K562 (cell line): ENCODE measurements at regions not wholly inside any gene's neighbourhood (a gene's known extent, or its start where the extent isn't known, plus 50 kb on each side); places are given as distances from the start of the nearest gene placed in this dataset.

Source experiments
- ATAC-seq: fragments of 200-7000 bp; cut with Tn5 transposase; 3 replicates; pipeline ENCODE4 v1.9.1; 2020; ENCODE audit warnings: moderate library complexity
- BruUV-seq: library from RNA; stranded (reverse); fragments of 400-500 nt; replicated peaks from 2 replicates; lab custom pipeline; 2021; lab: Mats Ljungman, UMichigan
- CTCF ChIA-PET: fragments of 300-600 bp; formaldehyde crosslinking; extraction: SDS; loops from one replicate; lab custom pipeline; 2021; ENCODE audit warnings: low intra/inter-chr PET ratio; lab: Yijun Ruan, JAX
- POLR2A ChIA-PET: fragments of 300-600, 350-650 bp; sonication (Branson Sonifier 250); formaldehyde crosslinking; extraction: SDS; loops from one replicate; lab custom pipeline; 2021; ENCODE audit warnings: antibody characterized with exemption, inconsistent platforms; lab: Yijun Ruan, JAX
- DNase-seq, 4 experiments: peaks; one replicate each; pipeline versions ENCODE4 v3.0.0 to v3.0.0-alpha.2; 2011 to 2018; ENCODE audit warnings: low spot score in 3 of 4, mixed read lengths in 3 of 4; ENCODE audit errors: extremely low read depth in 1 of 4
- FAIRE-seq: peaks from 2 replicates; lab custom pipeline; 2011; peaks lifted over from hg19 to GRCh38; lab: Jason Lieb, UNC
- H2AFZ ChIP-seq: 2 replicates; pipeline ENCODE4 v1.6.0; 2011; ENCODE audit warnings: low read depth, low read length, control low read depth, inconsistent platforms
- H3K27ac ChIP-seq: fragments of 200-600 bp; 3 replicates; pipeline ENCODE4 v1.8.0; 2011; ENCODE audit warnings: low read depth, mild to moderate bottlenecking, control low read depth, inconsistent platforms, low read length, moderate library complexity, mixed read lengths; ENCODE audit errors: extremely low read depth
- H3K27me3 ChIP-seq, 2 experiments: fragments of 300-600 bp in 1 of 2; 2 replicates in 1 of 2; 3 replicates in 1 of 2; pipeline versions ENCODE4 v1.6.0 to v1.8.0; 2011; ENCODE audit warnings: inconsistent platforms in 2 of 2, low read length in 2 of 2, mild to moderate bottlenecking in 1 of 2, mixed read lengths in 1 of 2, moderate library complexity in 1 of 2; ENCODE audit not compliant: control insufficient read depth in 2 of 2, insufficient read depth in 2 of 2
- H3K36me3 ChIP-seq: fragments of 300-600 bp; 3 replicates; pipeline ENCODE4 v1.8.0; 2011; ENCODE audit warnings: mild to moderate bottlenecking, low read length, inconsistent platforms; ENCODE audit not compliant: control insufficient read depth, insufficient read depth
- H3K4me1 ChIP-seq, 2 experiments: fragments of 200-600 bp in 1 of 2; replicated peaks in 1 of 2; 2 replicates in 1 of 2; 3 replicates in 1 of 2; pipeline versions ENCODE4 v1.5.1 to v1.8.0; 2011; ENCODE audit warnings: inconsistent platforms in 2 of 2, low read length in 2 of 2, mild to moderate bottlenecking in 1 of 2, mixed read lengths in 1 of 2, moderate library complexity in 1 of 2; ENCODE audit not compliant: control insufficient read depth in 2 of 2, insufficient read depth in 2 of 2
- H3K4me2 ChIP-seq: 2 replicates; pipeline ENCODE4 v1.6.1; 2011; ENCODE audit warnings: low read length, control low read depth, inconsistent platforms, mixed read lengths; ENCODE audit not compliant: insufficient read depth
- H3K4me3 ChIP-seq: fragments of 200-600 bp; sonication (generic), shearing (Covaris generic); 2 replicates; pipeline ENCODE4 v1.5.1; 2016; ENCODE audit warnings: control low read depth, inconsistent platforms
- H3K79me2 ChIP-seq: fragments of 200-600 bp; 3 replicates; pipeline ENCODE4 v1.8.0; 2011; ENCODE audit warnings: low read length, inconsistent platforms; ENCODE audit not compliant: control insufficient read depth, insufficient read depth
- H3K9ac ChIP-seq, 2 experiments: 2 replicates each; pipeline versions ENCODE4 v1.6.0 to v1.6.1; 2011; ENCODE audit warnings: low read depth in 2 of 2, low read length in 2 of 2, control low read depth in 1 of 2, inconsistent platforms in 1 of 2, mild to moderate bottlenecking in 1 of 2, mixed read lengths in 1 of 2; ENCODE audit not compliant: insufficient read depth in 1 of 2
- H3K9me1 ChIP-seq: one replicate; pipeline ENCODE4 v1.6.0; 2011; ENCODE audit warnings: inconsistent platforms, mild to moderate bottlenecking, low read length, moderate library complexity; ENCODE audit not compliant: control insufficient read depth, insufficient read depth
- H3K9me3 ChIP-seq: replicated peaks from 2 replicates; pipeline ENCODE4 v1.5.1; 2011; ENCODE audit warnings: low read depth, low read length, inconsistent platforms; ENCODE audit not compliant: control insufficient read depth, insufficient read depth
- H4K20me1 ChIP-seq: replicated peaks from 2 replicates; pipeline ENCODE4 v1.6.1; 2011; ENCODE audit warnings: low read length, inconsistent platforms, mixed read lengths; ENCODE audit not compliant: control insufficient read depth, insufficient read depth
- EZH2 ChIP-seq: IDR thresholded peaks from 2 replicates; pipeline ENCODE4 v1.6.1; 2012; ENCODE audit warnings: low read depth, mild to moderate bottlenecking, inconsistent platforms, low read length, borderline replicate concordance
- MLX ChIP-seq, 2 experiments: fragments of 450-650 bp in 1 of 2; sonication (generic) in 1 of 2; formaldehyde crosslinking; conservative IDR thresholded peaks; 2 replicates each; pipeline versions ENCODE4 v1.4.0 to v1.8.1; 2020 to 2022; ENCODE audit warnings: mild to moderate bottlenecking in 1 of 2, missing genetic modification reagents in 1 of 2
- RERE ChIP-seq: sonication (generic); formaldehyde crosslinking; IDR thresholded peaks from 2 replicates; pipeline ENCODE4 v1.8.0; 2023; ENCODE audit warnings: missing genetic modification reagents, mild to moderate bottlenecking, borderline replicate concordance
- TCF7 ChIP-seq: sonication (generic); IDR thresholded peaks from 2 replicates; pipeline ENCODE4 v1.6.1; 2016; ENCODE audit warnings: antibody characterized with exemption, borderline replicate concordance
- ZBTB26 ChIP-seq: fragments of 450-650 bp; formaldehyde crosslinking; IDR thresholded peaks from 2 replicates; pipeline ENCODE4 v1.4.0; 2022; ENCODE audit warnings: missing genetic modification characterization
- in situ Hi-C: fragments of 300-500 bp; cut with MboI; formaldehyde crosslinking; loops from 4 replicates; pipeline ENCODE4 v1.15.0; 2018; ENCODE audit warnings: inconsistent platforms, mixed read lengths
- intact Hi-C: fragments of 100-400 bp; cut with micrococcal nuclease; formaldehyde crosslinking; loops from 2 replicates; pipeline ENCODE4 v1.14.2; 2022

- in situ Hi-C loops, result no loop called here
- Histone ChIP-seq H4K20me1 (no peaks in the 10 kb centered on the region), H3K4me2 (no peak overlapping the region), H3K79me2 (no peaks in the 10 kb centered on the region), H3K4me3 (no peak overlapping the region), H3K27ac (no peak overlapping the region)
- intact Hi-C loops, result no loop called here
- CTCF ChIA-PET, result no interaction called here
- ATAC-seq, result no peak
- no peak for TF ChIP-seq TCF7
- no peak for TF ChIP-seq MLX (CRISPR knock-in tag; conservative IDR thresholded peaks at IDR 0.05)
- no peak for TF ChIP-seq EZH2
- no peak for TF ChIP-seq RERE (CRISPR knock-in tag)
- no peak for TF ChIP-seq ZBTB26 (CRISPR knock-in tag)
- TF ChIP-seq, all 486 proteins: peak for 0
- Histone ChIP-seq H3K9ac (no peak overlapping the region), H3K36me3 (no peaks in the 10 kb centered on the region), H3K27me3 (no peaks in the 10 kb centered on the region), H2AFZ (no peak overlapping the region), H3K4me1 (no peaks in the 10 kb centered on the region), H3K9me1 (no peaks in the 10 kb centered on the region), H3K9me3 (no peaks in the 10 kb centered on the region)
- DNase-seq (no peak), FAIRE-seq (no peak)
- BruUV-seq, result no TSS peak
- POLR2A ChIA-PET, result no interaction called here
These were observed 93.0 kb upstream of the PLS3 start for GRCh38 chrX:115467961-115468360.
